ENCODE measurements at regions not wholly inside any gene's neighbourhood (a gene's known extent, or its start where the extent isn't known, plus 50 kb on each side); places are given as distances from the start of the nearest gene placed in this dataset.

GRCh38 chr6:9066726-9067125 lies 631.4 kb upstream of the SLC35B3 start:
- H3K9me3 ChIP-seq (replicated peaks in 1 of 2; ENCODE audit: control insufficient read depth in 1 of 2, insufficient read depth in 1 of 2, low read length in 2 of 2): no peaks in the 10 kb centered on the region
- no peaks in the 10 kb centered on the region for H3K4me1 Mint-ChIP-seq
- intact Hi-C loops (cut with micrococcal nuclease): no loop called here
- no peak overlapping the region for H3K4me3 ChIP-seq (replicated peaks in 1 of 3; ENCODE audit: low read depth in 2 of 3, low read length in 3 of 3)
- H3K27ac Mint-ChIP-seq: peak overlapping the region in 2 of 7 donors; percentile 46 to 71
- H3K9me3 Mint-ChIP-seq: peaks cover 0 to 7% (median 0%) of the 10 kb centered on the region in 7 donors
- no peaks in the 10 kb centered on the region for H3K27me3 ChIP-seq (ENCODE audit: control insufficient read depth in 2 of 2, insufficient read depth in 2 of 2, low read length in 2 of 2)
- H3K4me2 ChIP-seq (replicated peaks; ENCODE audit: extremely low read depth, low read length, poor library complexity, severe bottlenecking): no peak overlapping the region
- no peaks in the 10 kb centered on the region for H3K4me1 ChIP-seq (ENCODE audit: control insufficient read depth in 1 of 2, insufficient read depth in 2 of 2, low read length in 2 of 2)
- no peak for DNase-seq
- no peak overlapping the region for H2AFZ ChIP-seq (ENCODE audit: insufficient read depth, low read depth, low read length, poor library complexity, severe bottlenecking)
- no peaks in the 10 kb centered on the region for H3K79me2 ChIP-seq (ENCODE audit: insufficient read depth, low read length)
- no peak overlapping the region for H3K4me3 Mint-ChIP-seq
- H3K9ac ChIP-seq (ENCODE audit: insufficient read depth, low read length, poor library complexity, severe bottlenecking): no peak overlapping the region
- H4K20me1 ChIP-seq (ENCODE audit: insufficient read depth, low read length): no peaks in the 10 kb centered on the region
- peaks cover 0 to 1% (median 0%) of the 10 kb centered on the region in 3 donors for H3K27me3 Mint-ChIP-seq (ENCODE audit: low read depth in 3 of 3)
- H3K27ac ChIP-seq (ENCODE audit: low read depth in 1 of 2, low read length in 2 of 2): no peak overlapping the region
- 80% methylated on average over 1 of the region's 3 CpGs for WGBS (ENCODE audit: insufficient coverage)
- H3K36me3 Mint-ChIP-seq: no peaks in the 10 kb centered on the region
- TF ChIP-seq CTCF (IDR thresholded peaks at IDR 0.05): no peak
- H3K36me3 ChIP-seq (replicated peaks in 1 of 2; ENCODE audit: control insufficient read depth in 1 of 2, insufficient read depth in 2 of 2, low read length in 2 of 2): no peaks in the 10 kb centered on the region

- Histone ChIP-seq H3K9me3 (replicated peaks in 1 of 2; ENCODE audit: control insufficient read depth in 1 of 2, insufficient read depth in 1 of 2, low read length in 2 of 2) (no peaks in the 10 kb centered on the region), H3K9ac (ENCODE audit: insufficient read depth, low read length, poor library complexity, severe bottlenecking) (no peak overlapping the region), H3K27ac (ENCODE audit: low read depth in 1 of 2, low read length in 2 of 2) (no peak overlapping the region), H3K79me2 (ENCODE audit: insufficient read depth, low read length) (no peaks in the 10 kb centered on the region), H2AFZ (ENCODE audit: insufficient read depth, low read depth, low read length, poor library complexity, severe bottlenecking) (no peak overlapping the region), H3K36me3 (replicated peaks in 1 of 2; ENCODE audit: control insufficient read depth in 1 of 2, insufficient read depth in 2 of 2, low read length in 2 of 2) (no peaks in the 10 kb centered on the region), H3K4me2 (replicated peaks; ENCODE audit: extremely low read depth, low read length, poor library complexity, severe bottlenecking) (no peak overlapping the region), H3K27me3 (ENCODE audit: control insufficient read depth in 2 of 2, insufficient read depth in 2 of 2, low read length in 2 of 2) (no peaks in the 10 kb centered on the region), H4K20me1 (ENCODE audit: insufficient read depth, low read length) (no peaks in the 10 kb centered on the region), H3K4me1 (ENCODE audit: control insufficient read depth in 1 of 2, insufficient read depth in 2 of 2, low read length in 2 of 2) (no peaks in the 10 kb centered on the region), H3K4me3 (replicated peaks in 1 of 3; ENCODE audit: low read depth in 2 of 3, low read length in 3 of 3) (no peak overlapping the region)
- TF ChIP-seq CTCF (IDR thresholded peaks at IDR 0.05): no peak
- no peak for DNase-seq
- H3K36me3 Mint-ChIP-seq: no peaks in the 10 kb centered on the region
- no CpG with 5 or more reads among the region's 1 CpG for WGBS (ENCODE audit: insufficient coverage)
- intact Hi-C loops (cut with micrococcal nuclease): no loop called here
- no peaks in the 10 kb centered on the region for H3K27me3 Mint-ChIP-seq (ENCODE audit: low read depth in 3 of 3)
- no peak overlapping the region for H3K4me3 Mint-ChIP-seq
- H3K4me1 Mint-ChIP-seq: no peaks in the 10 kb centered on the region
- H3K9me3 Mint-ChIP-seq: peaks cover 0 to 3% (median 0%) of the 10 kb centered on the region in 7 donors
- no peak overlapping the region for H3K27ac Mint-ChIP-seq
Measured at GRCh38 chr6:9064156-9064555, 628.8 kb upstream of the SLC35B3 start.
